B cell (primary cell): ENCODE measurements at regions not wholly inside any gene's neighbourhood (a gene's known extent, or its start where the extent isn't known, plus 50 kb on each side); places are given as distances from the start of the nearest gene placed in this dataset.

ENCODE experiments used
- ATAC-seq: fragments of 200-7000 bp; cut with Tn5 transposase; one replicate; pipeline ENCODE4 v1.10.0; 2021; ENCODE audit warnings: low read depth, mild to moderate bottlenecking, moderate number of reproducible peaks, moderate library complexity
- CTCF ChIA-PET: fragments of 350-600 bp; sonication (Branson Sonifier 250); formaldehyde crosslinking; loops from one replicate; lab custom pipeline; 2021; ENCODE audit warnings: antibody characterized with exemption, inconsistent platforms; lab: Charles Lee
- POLR2A ChIA-PET: fragments of 350-600 bp; sonication (Branson Sonifier 250); formaldehyde crosslinking; loops from one replicate; lab custom pipeline; 2021; ENCODE audit warnings: antibody characterized with exemption; lab: Charles Lee
- DNase-seq: peaks from one replicate; pipeline ENCODE4 v3.0.0; 2013
- H2AFZ ChIP-seq: 2 replicates; pipeline ENCODE4 v1.6.1; 2012; ENCODE audit warnings: mild to moderate bottlenecking, low read depth, low read length; ENCODE audit not compliant: insufficient read depth, poor library complexity, severe bottlenecking
- H3K27ac ChIP-seq, 2 donors: 1 replicate in 1 of 2; 2 replicates in 1 of 2; pipeline ENCODE4 v1.5.1; 2012 to 2013; ENCODE audit warnings: low read length in 2 of 2, mild to moderate bottlenecking in 2 of 2, moderate library complexity in 1 of 2
- H3K27me3 ChIP-seq, 4 experiments: fragments of 200-600 bp in 1 of 4; sonication (generic) in 1 of 4; replicated peaks in 1 of 4; 1 replicate in 2 of 4; 2 replicates in 2 of 4; pipeline versions ENCODE4 v1.6.1 to v1.7.0; 2013 to 2016; ENCODE audit warnings: low read length in 3 of 4, mild to moderate bottlenecking in 2 of 4, mixed read lengths in 1 of 4, moderate library complexity in 1 of 4; ENCODE audit not compliant: insufficient read depth in 4 of 4, control insufficient read depth in 3 of 4; ENCODE audit errors: control extremely low read depth in 1 of 4
- H3K36me3 ChIP-seq, 2 experiments: replicated peaks in 1 of 2; 1 replicate in 1 of 2; 2 replicates in 1 of 2; pipeline versions ENCODE4 v1.6.1 to v1.7.1; 2013; ENCODE audit warnings: low read length in 1 of 2; ENCODE audit not compliant: insufficient read depth in 2 of 2, control insufficient read depth in 1 of 2; ENCODE audit errors: control extremely low read depth in 1 of 2, extremely low read depth in 1 of 2
- H3K4me1 ChIP-seq, 2 donors: fragments of 200-600 bp in 1 of 2; sonication (generic) in 1 of 2; 1 replicate in 1 of 2; 2 replicates in 1 of 2; pipeline versions ENCODE4 v1.5.1 to v1.6.1; 2013 to 2017; ENCODE audit warnings: low read length in 2 of 2; ENCODE audit not compliant: control insufficient read depth in 2 of 2, insufficient read depth in 2 of 2
- H3K4me2 ChIP-seq: replicated peaks from 2 replicates; pipeline ENCODE3; 2012; ENCODE audit warnings: mild to moderate bottlenecking, low read depth, low read length; ENCODE audit not compliant: poor library complexity, severe bottlenecking
- H3K4me3 ChIP-seq, 5 experiments: fragments of 200-600 bp in 1 of 5; sonication (generic) in 1 of 5; 1 replicate in 3 of 5; 2 replicates in 2 of 5; pipeline versions ENCODE4 v1.5.1 to v1.7.0; 2011 to 2016; ENCODE audit warnings: low read length in 4 of 5, mild to moderate bottlenecking in 4 of 5, low read depth in 2 of 5, control low read depth in 1 of 5, moderate library complexity in 1 of 5; ENCODE audit not compliant: insufficient read depth in 1 of 5; ENCODE audit errors: control extremely low read depth in 1 of 5, extremely low read depth in 1 of 5
- H3K79me2 ChIP-seq: fragments of 200-600 bp; sonication (generic); one replicate; pipeline ENCODE4 v1.6.0; 2016; ENCODE audit warnings: low read length; ENCODE audit not compliant: control insufficient read depth, insufficient read depth
- H3K9ac ChIP-seq: fragments of 200-600 bp; sonication (generic); 2 replicates; pipeline ENCODE4 v1.6.1; 2017; ENCODE audit warnings: mild to moderate bottlenecking, low read length, moderate library complexity
- H3K9me3 ChIP-seq, 3 donors: one replicate each; pipeline versions ENCODE4 v1.6.1 to v1.7.1; 2013; ENCODE audit warnings: low read length in 2 of 3; ENCODE audit not compliant: control insufficient read depth in 2 of 3, insufficient read depth in 1 of 3; ENCODE audit errors: control extremely low read depth in 1 of 3
- H4K20me1 ChIP-seq: 2 replicates; pipeline ENCODE4 v1.6.0; 2012; ENCODE audit warnings: mild to moderate bottlenecking, low read length; ENCODE audit not compliant: insufficient read depth, control insufficient read depth, poor library complexity, severe bottlenecking
- H3K27ac Mint-ChIP-seq: one replicate; pipeline ENCODE4 v1.8.0; 2021; ENCODE audit warnings: mixed read lengths
- H3K27me3 Mint-ChIP-seq: one replicate; pipeline ENCODE4 v1.8.0; 2021; ENCODE audit warnings: mixed read lengths
- H3K4me1 Mint-ChIP-seq: one replicate; pipeline ENCODE4 v1.8.0; 2021; ENCODE audit warnings: mixed read lengths
- H3K4me3 Mint-ChIP-seq: one replicate; pipeline ENCODE4 v1.8.0; 2021; ENCODE audit warnings: mixed read lengths
- H3K9me3 Mint-ChIP-seq: one replicate; pipeline ENCODE4 v1.8.0; 2022; ENCODE audit warnings: mixed read lengths; ENCODE audit not compliant: insufficient read depth
- CTCF ChIP-seq: fragments of 200-600 bp; IDR thresholded peaks from one replicate; pipeline ENCODE4 v1.8.0; 2022; ENCODE audit warnings: antibody characterized with exemption, mild to moderate bottlenecking
- EZH2 ChIP-seq: IDR thresholded peaks from 2 replicates; pipeline ENCODE4 v1.6.1; 2012; ENCODE audit warnings: borderline replicate concordance, low read depth, mild to moderate bottlenecking, moderate library complexity, low read length; ENCODE audit not compliant: insufficient read depth, poor library complexity, severe bottlenecking
- WGBS: methylation state at CpG from one replicate; pipeline ENCODE4 v1.1.5; 2013; ENCODE audit warnings: missing lambda C conversion rate; ENCODE audit not compliant: insufficient coverage; 5-methylcytosine and 5-hydroxymethylcytosine counted together
- intact Hi-C: fragments of 100-400 bp; cut with micrococcal nuclease; formaldehyde crosslinking; loops from one replicate; pipeline ENCODE4 v1.10.0; 2022

DNA sequence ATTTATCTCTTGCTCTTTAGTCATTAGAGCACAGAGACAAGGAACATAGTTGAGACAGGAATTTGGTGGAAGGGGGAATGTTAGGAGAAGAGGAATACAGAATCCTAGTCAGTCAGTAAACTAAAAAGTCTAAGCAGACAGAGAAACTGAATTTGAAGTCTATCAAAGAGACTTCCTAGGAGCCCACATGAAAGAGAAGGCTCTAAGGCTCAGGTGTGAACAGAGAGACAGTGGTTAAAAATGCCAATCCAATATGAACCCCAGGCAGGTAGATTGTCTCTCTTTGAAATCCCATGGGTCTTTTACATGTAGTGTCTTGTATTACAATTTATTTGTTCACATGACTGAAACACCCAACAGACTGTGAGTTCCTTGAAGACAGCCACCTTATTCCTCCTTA is 77.8 kb upstream of the NFKB1 start:
- intact Hi-C loops, result no loop called here
- H3K9me3 Mint-ChIP-seq, result no peaks in the 10 kb centered on the region
- DNase-seq (no peak), ATAC-seq (no peak)
- Histone ChIP-seq H3K4me1 (no peaks in the 10 kb centered on the region), H3K4me2 (no peak overlapping the region), H3K36me3 (no peaks in the 10 kb centered on the region), H4K20me1 (no peaks in the 10 kb centered on the region), H3K9me3 (no peaks in the 10 kb centered on the region), H2AFZ (no peak overlapping the region), H3K4me3 (no peak overlapping the region), H3K27ac (no peak overlapping the region), H3K27me3 (no peaks in the 10 kb centered on the region), H3K9ac (no peak overlapping the region), H3K79me2 (no peaks in the 10 kb centered on the region)
- ChIA-PET POLR2A (no interaction called here), CTCF (interaction anchor here (0.7 to 0.9 kb wide), 2 partner anchors 440 to 1011 kb away, joined by 3 read pairs; no protein-coding TSS in a partner anchor)
- no peak for TF ChIP-seq CTCF
- TF ChIP-seq EZH2, result no peak
- H3K27me3 Mint-ChIP-seq, result no peaks in the 10 kb centered on the region
- no peaks in the 10 kb centered on the region for H3K4me1 Mint-ChIP-seq
- H3K27ac Mint-ChIP-seq, result no peak overlapping the region
- no peak overlapping the region for H3K4me3 Mint-ChIP-seq

GRCh38 chr4:102427371-102427998 is 73.7 kb upstream of the NFKB1 start:
- intact Hi-C loops, result no loop called here
- Mint-ChIP-seq H3K27me3 (no peaks in the 10 kb centered on the region), H3K27ac (no peak overlapping the region), H3K4me1 (peaks cover 5% of the 10 kb centered on the region), H3K4me3 (no peak overlapping the region), H3K9me3 (no peaks in the 10 kb centered on the region)
- H3K4me2 ChIP-seq, result no peak overlapping the region
- CTCF ChIA-PET, result interaction anchor here (1.4 kb wide), 1 partner anchor 664 kb away, joined by 4 read pairs; no protein-coding TSS in a partner anchor
- H3K9me3 ChIP-seq, result no peaks in the 10 kb centered on the region
- H3K27ac ChIP-seq, result no peak overlapping the region
- H3K9ac ChIP-seq, result no peak overlapping the region
- TF ChIP-seq EZH2 (no peak), CTCF (no peak)
- WGBS, result 90% methylated on average over 1 of the region's 3 CpGs
- no peak for ATAC-seq
- DNase-seq, result no peak
- no peaks in the 10 kb centered on the region for H3K27me3 ChIP-seq
- H3K36me3 ChIP-seq, result no peaks in the 10 kb centered on the region
- H4K20me1 ChIP-seq, result no peaks in the 10 kb centered on the region
- no peak overlapping the region for H3K4me3 ChIP-seq
- peaks cover 0 to 5% of the 10 kb centered on the region in 2 donors for H3K4me1 ChIP-seq
- H3K79me2 ChIP-seq, result no peaks in the 10 kb centered on the region
- POLR2A ChIA-PET, result interaction anchor here (0.6 kb wide), 1 partner anchor 13 kb away, joined by 6 read pairs; no protein-coding TSS in a partner anchor
- H2AFZ ChIP-seq, result no peak overlapping the region
